Gastrocnemius medialis (tissue), 4 donors: ENCODE measurements at regions not wholly inside any gene's neighbourhood (a gene's known extent, or its start where the extent isn't known, plus 50 kb on each side); places are given as distances from the start of the nearest gene placed in this dataset.

Experiments used
- POLR2A ChIP-seq, 2 donors: fragments of 450-650 bp; IDR thresholded peaks; one replicate each; pipeline ENCODE4 v1.6.1; 2017; ENCODE audit warnings: antibody characterized with exemption in 2 of 2, mild to moderate bottlenecking in 2 of 2, moderate library complexity in 2 of 2
- TF ChIP-seq, protein P1 (sequence below), 5 experiments: fragments of 450-650 bp in 3 of 5; fragments of 200-600 bp in 2 of 5; sonication (generic) in 2 of 5; IDR thresholded peaks in 4 of 5; conservative IDR thresholded peaks in 1 of 5; 1 replicate in 4 of 5; 2 replicates in 1 of 5; pipeline ENCODE4 v1.5.1; 2016 to 2019; ENCODE audit warnings: antibody characterized with exemption in 5 of 5, mild to moderate bottlenecking in 3 of 5, moderate library complexity in 3 of 5

DNA sequence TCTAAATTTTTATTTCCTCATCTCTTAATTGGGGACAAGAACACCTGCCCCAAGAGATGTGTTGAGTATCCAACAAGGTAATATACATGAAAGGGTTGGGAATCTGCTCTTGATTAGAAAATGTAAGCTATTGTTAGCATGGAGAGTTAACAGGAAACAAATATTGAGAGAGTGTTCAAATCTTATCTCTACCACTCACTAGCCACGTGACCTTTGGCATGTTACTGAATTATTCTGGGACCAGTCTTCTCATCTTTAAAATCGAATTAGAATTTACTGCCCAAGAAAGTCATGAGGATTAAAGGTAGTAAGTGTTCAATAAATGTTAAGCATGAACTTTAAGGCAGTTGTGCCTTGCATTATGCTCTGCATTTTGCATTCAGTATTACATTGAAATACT is 184.7 kb downstream of the MID1IP1 start:
- TF ChIP-seq, protein P1, sequence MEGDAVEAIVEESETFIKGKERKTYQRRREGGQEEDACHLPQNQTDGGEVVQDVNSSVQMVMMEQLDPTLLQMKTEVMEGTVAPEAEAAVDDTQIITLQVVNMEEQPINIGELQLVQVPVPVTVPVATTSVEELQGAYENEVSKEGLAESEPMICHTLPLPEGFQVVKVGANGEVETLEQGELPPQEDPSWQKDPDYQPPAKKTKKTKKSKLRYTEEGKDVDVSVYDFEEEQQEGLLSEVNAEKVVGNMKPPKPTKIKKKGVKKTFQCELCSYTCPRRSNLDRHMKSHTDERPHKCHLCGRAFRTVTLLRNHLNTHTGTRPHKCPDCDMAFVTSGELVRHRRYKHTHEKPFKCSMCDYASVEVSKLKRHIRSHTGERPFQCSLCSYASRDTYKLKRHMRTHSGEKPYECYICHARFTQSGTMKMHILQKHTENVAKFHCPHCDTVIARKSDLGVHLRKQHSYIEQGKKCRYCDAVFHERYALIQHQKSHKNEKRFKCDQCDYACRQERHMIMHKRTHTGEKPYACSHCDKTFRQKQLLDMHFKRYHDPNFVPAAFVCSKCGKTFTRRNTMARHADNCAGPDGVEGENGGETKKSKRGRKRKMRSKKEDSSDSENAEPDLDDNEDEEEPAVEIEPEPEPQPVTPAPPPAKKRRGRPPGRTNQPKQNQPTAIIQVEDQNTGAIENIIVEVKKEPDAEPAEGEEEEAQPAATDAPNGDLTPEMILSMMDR (IDR thresholded peaks at IDR 0.05 in 4 of 5, conservative IDR thresholded peaks at IDR 0.05 in 1 of 5) = no peak
- TF ChIP-seq POLR2A (IDR thresholded peaks at IDR 0.05) = no peak
